HEK293 (cell line): ENCODE measurements at regions not wholly inside any gene's neighbourhood (a gene's known extent, or its start where the extent isn't known, plus 50 kb on each side); places are given as distances from the start of the nearest gene placed in this dataset.

Source experiments
- CTCF ChIA-PET: fragments of 350-600 bp; formaldehyde crosslinking; extraction: SDS; loops from one replicate; lab custom pipeline; 2021; ENCODE audit warnings: antibody characterized with exemption; lab: Yijun Ruan, JAX
- POLR2A ChIA-PET: fragments of 300-600 bp; formaldehyde crosslinking; extraction: SDS; loops from one replicate; lab custom pipeline; 2020; ENCODE audit warnings: antibody characterized with exemption, inconsistent platforms; lab: Yijun Ruan, JAX
- H3K27ac ChIP-seq: fragments of 200-500 bp; sonication (Bioruptor generic); 2 replicates; pipeline ENCODE4 v1.5.1; 2014; ENCODE audit warnings: low read depth, low read length, control low read depth, inconsistent platforms; ENCODE audit errors: extremely low read depth
- H3K36me3 ChIP-seq, 2 experiments: fragments of 200-500 bp in 1 of 2; sonication (Bioruptor generic) in 1 of 2; 1 replicate in 1 of 2; 2 replicates in 1 of 2; pipeline ENCODE4 v1.5.1; 2014 to 2017; ENCODE audit warnings: inconsistent platforms in 2 of 2, low read length in 2 of 2; ENCODE audit not compliant: control insufficient read depth in 2 of 2, insufficient read depth in 1 of 2
- H3K4me1 ChIP-seq: fragments of 200-500 bp; sonication (Bioruptor generic); 2 replicates; pipeline ENCODE4 v1.5.1; 2014; ENCODE audit warnings: mild to moderate bottlenecking, low read length, inconsistent platforms; ENCODE audit not compliant: control insufficient read depth, insufficient read depth
- H3K4me3 ChIP-seq: 2 replicates; pipeline ENCODE4 v1.5.1; 2011; ENCODE audit warnings: low read depth, mild to moderate bottlenecking, control low read depth, low read length, moderate library complexity
- H3K9me3 ChIP-seq: fragments of 200-500 bp; sonication (Bioruptor generic); 2 replicates; pipeline ENCODE4 v1.5.1; 2014; ENCODE audit warnings: low read depth, low read length, inconsistent platforms; ENCODE audit not compliant: control insufficient read depth, insufficient read depth
- BCL11B ChIP-seq: fragments of 450-650 bp; formaldehyde crosslinking; IDR thresholded peaks from 2 replicates; pipeline ENCODE4 v1.5.1; 2016; ENCODE audit warnings: low read depth, missing biosample characterization, missing genetic modification characterization
- KLF1 ChIP-seq: fragments of 450-650 bp; formaldehyde crosslinking; IDR thresholded peaks from 2 replicates; pipeline ENCODE4 v1.5.1; 2016; ENCODE audit warnings: missing biosample characterization, missing genetic modification characterization
- KLF8 ChIP-seq: fragments of 450-650 bp; formaldehyde crosslinking; IDR thresholded peaks from 2 replicates; pipeline ENCODE4 v1.5.1; 2016; ENCODE audit warnings: missing biosample characterization, missing genetic modification characterization
- MEIS1 ChIP-seq: sonication (generic); formaldehyde crosslinking; IDR thresholded peaks from 2 replicates; pipeline ENCODE4 v1.8.1; 2022; ENCODE audit warnings: missing genetic modification reagents, mild to moderate bottlenecking, borderline replicate concordance
- YY1 ChIP-seq: fragments of 450-650 bp; formaldehyde crosslinking; IDR thresholded peaks from 2 replicates; pipeline ENCODE4 v1.5.1; 2018; ENCODE audit warnings: missing biosample characterization, missing genetic modification characterization
- ZBTB7A ChIP-seq: fragments of 450-650 bp; formaldehyde crosslinking; IDR thresholded peaks from 2 replicates; pipeline ENCODE4 v1.5.1; 2016; ENCODE audit warnings: low read depth, missing biosample characterization, missing genetic modification characterization
- ZEB2 ChIP-seq: fragments of 450-650 bp; formaldehyde crosslinking; IDR thresholded peaks from 2 replicates; pipeline ENCODE4 v1.5.1; 2016; ENCODE audit warnings: missing biosample characterization, missing genetic modification characterization
- ZNF10 ChIP-seq: fragments of 450-650 bp; formaldehyde crosslinking; IDR thresholded peaks from 2 replicates; pipeline ENCODE4 v1.5.1; 2017; ENCODE audit warnings: missing biosample characterization, missing genetic modification characterization
- ZNF146 ChIP-seq: fragments of 450-650 bp; formaldehyde crosslinking; IDR thresholded peaks from 2 replicates; pipeline ENCODE4 v1.5.1; 2016; ENCODE audit warnings: missing biosample characterization, missing genetic modification characterization
- ZNF155 ChIP-seq: fragments of 450-650 bp; formaldehyde crosslinking; IDR thresholded peaks from 2 replicates; pipeline ENCODE4 v1.5.1; 2016; ENCODE audit warnings: missing biosample characterization, missing genetic modification characterization
- ZNF157 ChIP-seq: fragments of 450-650 bp; formaldehyde crosslinking; IDR thresholded peaks from 2 replicates; pipeline ENCODE4 v1.5.1; 2016; ENCODE audit warnings: missing biosample characterization, missing genetic modification characterization
- ZNF214 ChIP-seq: fragments of 450-650 bp; formaldehyde crosslinking; IDR thresholded peaks from 2 replicates; pipeline ENCODE4 v1.5.1; 2017; ENCODE audit warnings: missing biosample characterization, mild to moderate bottlenecking, missing genetic modification characterization, borderline replicate concordance
- ZNF223 ChIP-seq: fragments of 450-650 bp; formaldehyde crosslinking; IDR thresholded peaks from 2 replicates; pipeline ENCODE4 v1.5.1; 2016; ENCODE audit warnings: missing biosample characterization, missing genetic modification characterization
- ZNF311 ChIP-seq: fragments of 450-650 bp; formaldehyde crosslinking; IDR thresholded peaks from 2 replicates; pipeline ENCODE4 v1.5.1; 2017; ENCODE audit warnings: missing biosample characterization, missing genetic modification characterization, borderline replicate concordance
- ZNF354C ChIP-seq: fragments of 450-650 bp; formaldehyde crosslinking; IDR thresholded peaks from 2 replicates; pipeline ENCODE4 v1.5.1; 2016; ENCODE audit warnings: missing biosample characterization, missing genetic modification characterization, low read depth, borderline replicate concordance
- ZNF544 ChIP-seq: fragments of 450-650 bp; formaldehyde crosslinking; IDR thresholded peaks from 2 replicates; pipeline ENCODE4 v1.5.0; 2017; ENCODE audit warnings: missing biosample characterization, missing genetic modification characterization
- ZNF555 ChIP-seq: fragments of 450-650 bp; formaldehyde crosslinking; conservative IDR thresholded peaks from 2 replicates; pipeline ENCODE4 v1.5.1; 2017; ENCODE audit warnings: missing biosample characterization, mild to moderate bottlenecking, missing genetic modification characterization, inconsistent platforms
- ZNF585B ChIP-seq: fragments of 450-650 bp; formaldehyde crosslinking; IDR thresholded peaks from 2 replicates; pipeline ENCODE4 v1.5.1; 2016; ENCODE audit warnings: missing biosample characterization, missing genetic modification characterization
- ZNF660 ChIP-seq: fragments of 450-650 bp; IDR thresholded peaks from 2 replicates; pipeline ENCODE4 v1.5.1; 2018; ENCODE audit warnings: missing biosample characterization, mild to moderate bottlenecking, missing genetic modification characterization
- ZNF837 ChIP-seq: fragments of 450-650 bp; formaldehyde crosslinking; IDR thresholded peaks from 2 replicates; pipeline ENCODE4 v1.5.1; 2016; ENCODE audit warnings: missing biosample characterization, missing genetic modification characterization
- ZXDB ChIP-seq: fragments of 450-650 bp; formaldehyde crosslinking; IDR thresholded peaks from 2 replicates; pipeline ENCODE4 v1.5.1; 2016; ENCODE audit warnings: missing biosample characterization, missing genetic modification characterization
- TF ChIP-seq, protein P1 (sequence below): fragments of 450-650 bp; formaldehyde crosslinking; IDR thresholded peaks from 2 replicates; pipeline ENCODE4 v1.5.1; 2016; ENCODE audit warnings: missing biosample characterization, missing genetic modification characterization
- TF ChIP-seq, protein P2 (sequence below): fragments of 450-650 bp; formaldehyde crosslinking; IDR thresholded peaks from 2 replicates; pipeline ENCODE4; 2016; ENCODE audit warnings: missing biosample characterization, missing genetic modification characterization
- TF ChIP-seq, protein P3 (sequence below): fragments of 450-650 bp; formaldehyde crosslinking; IDR thresholded peaks from 2 replicates; pipeline ENCODE4 v1.5.1; 2016; ENCODE audit warnings: missing biosample characterization, missing genetic modification characterization, low read depth
- TF ChIP-seq, protein P4 (sequence below): fragments of 450-650 bp; formaldehyde crosslinking; IDR thresholded peaks from 2 replicates; pipeline ENCODE4 v1.5.1; 2017; ENCODE audit warnings: missing biosample characterization, missing genetic modification characterization

DNA sequence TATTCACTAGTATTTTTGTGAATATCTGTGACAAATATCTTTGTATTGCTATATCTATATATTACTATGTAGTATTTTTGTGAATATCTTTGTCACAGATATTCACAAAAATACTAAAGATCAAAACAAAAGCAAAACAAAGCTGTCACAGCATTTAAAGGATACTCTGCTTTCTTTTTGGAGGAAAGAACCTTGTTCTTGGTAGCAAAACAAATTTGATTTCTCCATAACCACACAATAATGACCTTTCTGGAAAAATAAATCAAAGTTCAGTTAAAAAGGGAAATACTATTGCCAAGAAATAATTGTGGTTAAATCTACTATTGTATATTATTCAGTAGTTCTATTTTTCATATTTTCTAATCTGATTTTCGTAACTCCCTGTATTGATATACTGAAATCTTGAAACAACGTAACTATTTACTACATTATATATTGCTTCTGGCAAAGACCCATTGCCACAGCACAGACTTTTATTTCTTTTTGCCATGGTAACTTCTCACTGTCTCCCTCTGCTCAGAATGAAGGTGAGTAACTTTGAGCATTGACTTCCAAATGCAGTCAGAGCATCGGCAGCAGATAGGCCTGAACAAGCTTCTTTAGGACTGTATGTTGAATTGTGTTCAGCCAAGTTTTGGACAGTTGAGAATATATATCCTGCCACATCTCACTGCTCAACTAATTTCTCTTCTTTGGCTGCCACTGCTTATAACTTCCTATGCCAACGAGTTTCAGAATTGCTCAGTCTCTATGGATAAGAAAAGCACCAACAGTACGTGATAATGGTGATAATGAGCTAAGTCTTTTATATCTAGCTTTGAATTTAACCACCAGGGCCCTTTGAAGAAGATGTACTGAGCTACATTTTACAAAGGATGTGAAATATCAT, 1097.2 kb upstream of the GJE1 start:
- H3K9me3 ChIP-seq, result no peaks in the 10 kb centered on the region
- CTCF ChIA-PET, result no interaction called here

DNA sequence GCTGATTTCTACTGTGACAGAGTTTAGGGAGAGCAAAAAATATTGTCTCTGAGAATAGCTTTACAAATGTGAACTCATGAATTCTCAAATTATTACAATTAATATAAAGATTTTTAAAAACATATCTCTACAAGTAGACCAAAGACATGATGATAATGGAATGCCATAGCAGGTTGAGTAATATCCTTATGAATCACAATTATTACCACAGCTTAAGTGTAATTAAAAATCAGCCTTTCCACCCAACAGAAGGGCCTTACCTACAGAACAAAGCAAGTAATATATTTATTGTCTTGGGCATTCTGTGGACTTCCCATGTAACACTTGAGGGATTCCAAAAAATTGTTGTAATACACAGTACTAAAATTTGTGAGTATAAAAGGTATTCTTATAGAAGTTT, 1099.6 kb upstream of the GJE1 start:
- ChIA-PET POLR2A (no interaction called here), CTCF (interaction anchor here (0.6 kb wide), 1 partner anchor 329 kb away, joined by 4 read pairs; no protein-coding TSS in a partner anchor)
- TF ChIP-seq, protein P1, sequence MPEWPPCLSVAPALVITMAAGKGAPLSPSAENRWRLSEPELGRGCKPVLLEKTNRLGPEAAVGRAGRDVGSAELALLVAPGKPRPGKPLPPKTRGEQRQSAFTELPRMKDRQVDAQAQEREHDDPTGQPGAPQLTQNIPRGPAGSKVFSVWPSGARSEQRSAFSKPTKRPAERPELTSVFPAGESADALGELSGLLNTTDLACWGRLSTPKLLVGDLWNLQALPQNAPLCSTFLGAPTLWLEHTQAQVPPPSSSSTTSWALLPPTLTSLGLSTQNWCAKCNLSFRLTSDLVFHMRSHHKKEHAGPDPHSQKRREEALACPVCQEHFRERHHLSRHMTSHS, result no peak
- TF ChIP-seq ZNF214 (tag by site-specific recombination) (no peak), ZNF544 (tag by site-specific recombination) (no peak), ZNF311 (no peak), ZXDB (tag by site-specific recombination) (no peak), ZNF585B (tag by site-specific recombination) (no peak), BCL11B (tag by site-specific recombination) (no peak), KLF1 (tag by site-specific recombination) (no peak)
- no peak overlapping the region for H3K4me3 ChIP-seq
- no peaks in the 10 kb centered on the region for H3K36me3 ChIP-seq
- no peak overlapping the region for H3K27ac ChIP-seq
- no peaks in the 10 kb centered on the region for H3K9me3 ChIP-seq
- no peaks in the 10 kb centered on the region for H3K4me1 ChIP-seq

More for the DNA sequence above, 1097.2 kb upstream of the GJE1 start:
- Histone ChIP-seq H3K4me3 (no peak overlapping the region), H3K4me1 (no peaks in the 10 kb centered on the region), H3K27ac (no peak overlapping the region), H3K36me3 (no peaks in the 10 kb centered on the region)
- TF ChIP-seq ZNF837 (tag by site-specific recombination) (no peak), ZNF223 (tag by site-specific recombination) (no peak), ZNF10 (tag by site-specific recombination) (no peak), ZNF555 (tag by site-specific recombination) (no peak), ZNF155 (tag by site-specific recombination) (no peak)
- TF ChIP-seq, protein P2, sequence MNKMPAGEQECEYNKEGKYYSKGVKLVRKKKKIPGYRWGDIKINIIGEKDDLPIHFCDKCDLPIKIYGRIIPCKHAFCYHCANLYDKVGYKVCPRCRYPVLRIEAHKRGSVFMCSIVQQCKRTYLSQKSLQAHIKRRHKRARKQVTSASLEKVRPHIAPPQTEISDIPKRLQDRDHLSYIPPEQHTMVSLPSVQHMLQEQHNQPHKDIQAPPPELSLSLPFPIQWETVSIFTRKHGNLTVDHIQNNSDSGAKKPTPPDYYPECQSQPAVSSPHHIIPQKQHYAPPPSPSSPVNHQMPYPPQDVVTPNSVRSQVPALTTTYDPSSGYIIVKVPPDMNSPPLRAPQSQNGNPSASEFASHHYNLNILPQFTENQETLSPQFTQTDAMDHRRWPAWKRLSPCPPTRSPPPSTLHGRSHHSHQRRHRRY (tag by site-specific recombination), result no peak
- TF ChIP-seq, protein P3, sequence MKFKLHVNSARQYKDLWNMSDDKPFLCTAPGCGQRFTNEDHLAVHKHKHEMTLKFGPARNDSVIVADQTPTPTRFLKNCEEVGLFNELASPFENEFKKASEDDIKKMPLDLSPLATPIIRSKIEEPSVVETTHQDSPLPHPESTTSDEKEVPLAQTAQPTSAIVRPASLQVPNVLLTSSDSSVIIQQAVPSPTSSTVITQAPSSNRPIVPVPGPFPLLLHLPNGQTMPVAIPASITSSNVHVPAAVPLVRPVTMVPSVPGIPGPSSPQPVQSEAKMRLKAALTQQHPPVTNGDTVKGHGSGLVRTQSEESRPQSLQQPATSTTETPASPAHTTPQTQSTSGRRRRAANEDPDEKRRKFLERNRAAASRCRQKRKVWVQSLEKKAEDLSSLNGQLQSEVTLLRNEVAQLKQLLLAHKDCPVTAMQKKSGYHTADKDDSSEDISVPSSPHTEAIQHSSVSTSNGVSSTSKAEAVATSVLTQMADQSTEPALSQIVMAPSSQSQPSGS (tag by site-specific recombination), result no peak
- POLR2A ChIA-PET, result no interaction called here

DNA sequence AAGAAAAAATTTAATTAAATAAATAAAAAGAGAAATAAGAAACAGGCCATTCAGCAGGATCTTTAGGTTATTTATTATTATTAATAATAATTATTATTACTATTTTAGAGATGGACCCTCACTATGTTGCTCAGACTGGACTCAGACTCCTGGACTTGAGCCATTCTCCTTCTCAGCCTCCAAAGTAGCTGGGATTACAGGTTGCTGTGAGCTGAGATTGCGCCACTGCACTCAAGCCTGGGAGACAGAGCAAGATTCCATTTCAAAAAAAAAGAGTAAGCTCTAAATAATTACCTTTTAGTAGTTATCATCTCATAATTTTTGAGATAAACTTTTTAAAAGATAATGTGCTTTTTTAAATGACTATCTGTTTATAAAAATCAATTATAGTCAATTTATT, 1102.8 kb upstream of the GJE1 start:
- Histone ChIP-seq H3K4me3 (no peak overlapping the region), H3K27ac (no peak overlapping the region), H3K4me1 (no peaks in the 10 kb centered on the region), H3K9me3 (no peaks in the 10 kb centered on the region), H3K36me3 (no peaks in the 10 kb centered on the region)
- ChIA-PET POLR2A (no interaction called here), CTCF (no interaction called here)
- TF ChIP-seq ZNF660 (tag by site-specific recombination) (no peak), ZBTB7A (no peak), YY1 (tag by site-specific recombination) (no peak), ZNF354C (tag by site-specific recombination) (no peak), MEIS1 (CRISPR knock-in tag) (no peak), ZEB2 (tag by site-specific recombination) (no peak), ZNF146 (no peak), BCL11B (tag by site-specific recombination) (no peak), KLF8 (tag by site-specific recombination) (no peak), ZNF157 (no peak)
- TF ChIP-seq, protein P4, sequence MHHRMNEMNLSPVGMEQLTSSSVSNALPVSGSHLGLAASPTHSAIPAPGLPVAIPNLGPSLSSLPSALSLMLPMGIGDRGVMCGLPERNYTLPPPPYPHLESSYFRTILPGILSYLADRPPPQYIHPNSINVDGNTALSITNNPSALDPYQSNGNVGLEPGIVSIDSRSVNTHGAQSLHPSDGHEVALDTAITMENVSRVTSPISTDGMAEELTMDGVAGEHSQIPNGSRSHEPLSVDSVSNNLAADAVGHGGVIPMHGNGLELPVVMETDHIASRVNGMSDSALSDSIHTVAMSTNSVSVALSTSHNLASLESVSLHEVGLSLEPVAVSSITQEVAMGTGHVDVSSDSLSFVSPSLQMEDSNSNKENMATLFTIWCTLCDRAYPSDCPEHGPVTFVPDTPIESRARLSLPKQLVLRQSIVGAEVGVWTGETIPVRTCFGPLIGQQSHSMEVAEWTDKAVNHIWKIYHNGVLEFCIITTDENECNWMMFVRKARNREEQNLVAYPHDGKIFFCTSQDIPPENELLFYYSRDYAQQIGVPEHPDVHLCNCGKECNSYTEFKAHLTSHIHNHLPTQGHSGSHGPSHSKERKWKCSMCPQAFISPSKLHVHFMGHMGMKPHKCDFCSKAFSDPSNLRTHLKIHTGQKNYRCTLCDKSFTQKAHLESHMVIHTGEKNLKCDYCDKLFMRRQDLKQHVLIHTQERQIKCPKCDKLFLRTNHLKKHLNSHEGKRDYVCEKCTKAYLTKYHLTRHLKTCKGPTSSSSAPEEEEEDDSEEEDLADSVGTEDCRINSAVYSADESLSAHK (tag by site-specific recombination), result no peak
